PFSK-1 (cell line): ENCODE measurements at regions not wholly inside any gene's neighbourhood (a gene's known extent, or its start where the extent isn't known, plus 50 kb on each side); places are given as distances from the start of the nearest gene placed in this dataset.

Source experiments
- POLR2AphosphoS5 ChIP-seq: IDR thresholded peaks from 2 replicates; pipeline ENCODE4 v1.6.1; 2012; ENCODE audit warnings: low read depth, mild to moderate bottlenecking, control low read depth, low read length, moderate library complexity
- TAF1 ChIP-seq: IDR thresholded peaks from 2 replicates; pipeline ENCODE4 v1.6.1; 2012; ENCODE audit warnings: low read length, control low read depth, borderline replicate concordance; ENCODE audit not compliant: insufficient read depth

- TF ChIP-seq TAF1 (no peak), POLR2AphosphoS5 (no peak)
Observed at GRCh38 chr2:205906419-205906818, 179.6 kb downstream of the INO80D start.
